GM19324 (cell line): ENCODE measurements at regions not wholly inside any gene's neighbourhood (a gene's known extent, or its start where the extent isn't known, plus 50 kb on each side); places are given as distances from the start of the nearest gene placed in this dataset.
"Not testable (repeated sequence)": the region's sequence is repeated elsewhere in the genome, so short reads cannot be mapped to it uniquely, and the experiment has no call there.

Experiments
- ATAC-seq: cut with Tn5 transposase; IDR thresholded peaks from one replicate; pipeline ENCODE4 v1.9.1; 2021; ENCODE audit warnings: mild to moderate bottlenecking, moderate library complexity; ENCODE audit not compliant: unreplicated experiment, low FRiP score

GRCh38 chr3:150330174-150330573 lies 77.9 kb upstream of the TSC22D2 start:
- no peak for ATAC-seq

GRCh38 chr3:150329408-150329807 lies 78.7 kb upstream of the TSC22D2 start:
- ATAC-seq, result no peak

GRCh38 chr3:150328654-150329040 lies 79.5 kb upstream of the TSC22D2 start:
- ATAC-seq, result no peak

- ATAC-seq, result no peak
Measured at GRCh38 chr3:150327678-150328653, 80.1 kb upstream of the TSC22D2 start.

- ATAC-seq, result no peak
Measured at GRCh38 chr3:150324788-150325187, 83.3 kb upstream of the TSC22D2 start.

- no peak for ATAC-seq
Measured at GRCh38 chr3:150324245-150324644, 83.9 kb upstream of the TSC22D2 start.

GRCh38 chr3:150323770-150324169 lies 84.3 kb upstream of the TSC22D2 start:
- no peak for ATAC-seq

- not testable (repeated sequence) for ATAC-seq
Measured at GRCh38 chr3:150323091-150323490, 85.0 kb upstream of the TSC22D2 start.

- not testable (repeated sequence) for ATAC-seq
Measured at GRCh38 chr3:150320971-150321370, 87.1 kb upstream of the TSC22D2 start.

- ATAC-seq, result no peak
Measured at GRCh38 chr3:150319900-150320299, 88.2 kb upstream of the TSC22D2 start.

- no peak for ATAC-seq
Measured at GRCh38 chr3:150317469-150317868, 90.6 kb upstream of the TSC22D2 start.

- ATAC-seq, result no peak
Measured at GRCh38 chr3:150315721-150316120, 92.4 kb upstream of the TSC22D2 start.

GRCh38 chr3:150314248-150315004 lies 93.7 kb upstream of the TSC22D2 start:
- no peak for ATAC-seq

- no peak for ATAC-seq
Measured at GRCh38 chr3:150312018-150312657, 96.0 kb upstream of the TSC22D2 start.

GRCh38 chr3:150311156-150311555 lies 96.9 kb upstream of the TSC22D2 start:
- ATAC-seq, result no peak

GRCh38 chr3:150309557-150309956 lies 98.5 kb upstream of the TSC22D2 start:
- ATAC-seq, result no peak

GRCh38 chr3:150309257-150309542 lies 98.9 kb upstream of the TSC22D2 start:
- ATAC-seq, result no peak

GRCh38 chr3:150308481-150309256 lies 99.4 kb upstream of the TSC22D2 start:
- no peak for ATAC-seq

GRCh38 chr3:150308037-150308319 lies 100.1 kb upstream of the TSC22D2 start:
- no peak for ATAC-seq

- no peak for ATAC-seq
Measured at GRCh38 chr3:150307311-150308036, 100.6 kb upstream of the TSC22D2 start.
